ENCODE measurements at regions not wholly inside any gene's neighbourhood (a gene's known extent, or its start where the extent isn't known, plus 50 kb on each side); places are given as distances from the start of the nearest gene placed in this dataset.

DNA sequence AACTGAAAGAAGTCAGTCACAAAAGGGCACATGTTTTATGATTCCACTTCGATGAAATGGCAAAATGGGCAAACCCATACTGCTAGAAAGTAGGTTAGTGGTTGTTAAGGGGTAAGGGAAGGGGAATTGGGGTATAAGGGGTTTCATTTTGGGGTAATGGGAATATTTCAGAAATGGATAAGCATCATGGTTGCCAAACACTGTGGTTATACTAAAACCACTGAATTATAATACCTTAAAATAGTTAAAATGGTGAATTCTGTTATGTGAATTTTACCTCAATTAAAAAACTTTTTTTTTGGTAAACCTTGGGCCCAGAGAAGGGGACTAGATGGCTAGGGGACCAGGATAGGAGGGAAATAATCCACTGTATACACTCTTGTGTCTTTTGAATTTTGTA, 52.3 kb upstream of the BHLHE40 start:
- peaks cover 6% of the 10 kb centered on the region for H3K4me1 Mint-ChIP-seq
- no peak overlapping the region for H3K27ac Mint-ChIP-seq
- H3K27me3 Mint-ChIP-seq (ENCODE audit: low read depth, poor library complexity): no peaks in the 10 kb centered on the region
- H3K4me3 Mint-ChIP-seq: no peak overlapping the region
- TF ChIP-seq, protein P1, sequence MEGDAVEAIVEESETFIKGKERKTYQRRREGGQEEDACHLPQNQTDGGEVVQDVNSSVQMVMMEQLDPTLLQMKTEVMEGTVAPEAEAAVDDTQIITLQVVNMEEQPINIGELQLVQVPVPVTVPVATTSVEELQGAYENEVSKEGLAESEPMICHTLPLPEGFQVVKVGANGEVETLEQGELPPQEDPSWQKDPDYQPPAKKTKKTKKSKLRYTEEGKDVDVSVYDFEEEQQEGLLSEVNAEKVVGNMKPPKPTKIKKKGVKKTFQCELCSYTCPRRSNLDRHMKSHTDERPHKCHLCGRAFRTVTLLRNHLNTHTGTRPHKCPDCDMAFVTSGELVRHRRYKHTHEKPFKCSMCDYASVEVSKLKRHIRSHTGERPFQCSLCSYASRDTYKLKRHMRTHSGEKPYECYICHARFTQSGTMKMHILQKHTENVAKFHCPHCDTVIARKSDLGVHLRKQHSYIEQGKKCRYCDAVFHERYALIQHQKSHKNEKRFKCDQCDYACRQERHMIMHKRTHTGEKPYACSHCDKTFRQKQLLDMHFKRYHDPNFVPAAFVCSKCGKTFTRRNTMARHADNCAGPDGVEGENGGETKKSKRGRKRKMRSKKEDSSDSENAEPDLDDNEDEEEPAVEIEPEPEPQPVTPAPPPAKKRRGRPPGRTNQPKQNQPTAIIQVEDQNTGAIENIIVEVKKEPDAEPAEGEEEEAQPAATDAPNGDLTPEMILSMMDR (IDR thresholded peaks at IDR 0.05): no peak
- H3K36me3 Mint-ChIP-seq (ENCODE audit: low read depth): no peaks in the 10 kb centered on the region
- DNase-seq: no peak
- H3K9me3 Mint-ChIP-seq: peaks cover 7% of the 10 kb centered on the region

DNA sequence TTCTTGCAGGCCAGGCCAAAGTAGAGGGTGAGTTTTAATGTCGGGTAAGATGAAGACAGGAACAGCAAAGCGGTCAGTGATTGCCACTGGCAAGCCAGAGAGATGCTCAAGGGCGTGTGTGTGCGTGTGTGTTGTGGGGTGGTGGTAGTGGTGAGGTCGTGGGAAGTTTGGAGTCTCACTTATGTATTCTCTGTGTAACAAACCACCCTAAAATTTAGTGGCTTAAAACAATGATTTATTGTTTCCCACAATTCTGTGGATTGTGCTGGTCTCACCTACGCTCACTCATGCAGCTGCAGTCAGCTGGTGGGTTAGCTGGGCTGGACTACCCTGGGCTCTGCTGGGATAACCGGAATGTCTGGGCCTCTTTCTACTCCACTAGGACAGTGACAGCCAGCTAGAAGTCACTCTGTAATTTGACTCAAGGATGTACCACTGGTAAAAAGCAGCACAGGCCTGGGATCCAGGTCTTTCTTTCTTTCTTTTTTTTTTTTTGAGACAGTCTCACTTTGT, 50.9 kb upstream of the BHLHE40 start:
- Mint-ChIP-seq H3K27me3 (ENCODE audit: low read depth, poor library complexity) (no peaks in the 10 kb centered on the region), H3K36me3 (ENCODE audit: low read depth) (no peaks in the 10 kb centered on the region), H3K4me3 (no peak overlapping the region), H3K27ac (no peak overlapping the region), H3K9me3 (no peaks in the 10 kb centered on the region), H3K4me1 (peaks cover 6% of the 10 kb centered on the region)
- TF ChIP-seq, protein P1 (IDR thresholded peaks at IDR 0.05): no peak
- no peak for DNase-seq

Data from nephron progenitor cell (in vitro differentiated cells).